ENCODE measurements at regions not wholly inside any gene's neighbourhood (a gene's known extent, or its start where the extent isn't known, plus 50 kb on each side); places are given as distances from the start of the nearest gene placed in this dataset.

GRCh38 chr4:63620271-63620670 is 789.0 kb downstream of the TECRL start:
- no peaks in the 10 kb centered on the region for H3K27me3 ChIP-seq (ENCODE audit: insufficient read depth, low read length)
- no peak overlapping the region for H2AK5ac ChIP-seq (ENCODE audit: insufficient read length, low read length)
- no peaks in the 10 kb centered on the region for H3K9me3 Mint-ChIP-seq
- no peak overlapping the region for H2BK5ac ChIP-seq (ENCODE audit: insufficient read length, low read length)
- no peaks in the 10 kb centered on the region for H3K36me3 Mint-ChIP-seq (ENCODE audit: insufficient read depth in 1 of 3, low read depth in 3 of 3)
- H3K4me1 Mint-ChIP-seq: no peaks in the 10 kb centered on the region
- H3K18ac ChIP-seq (ENCODE audit: insufficient read length, low read depth, low read length): no peak overlapping the region
- no peak overlapping the region for H3K4me2 ChIP-seq (ENCODE audit: insufficient read depth, insufficient read length, low read length)
- DNase-seq: no peak
- H3K4me3 Mint-ChIP-seq: no peak overlapping the region
- no peak overlapping the region for H3T11ph ChIP-seq (ENCODE audit: low read length)
- no peak overlapping the region for H3K27ac ChIP-seq (ENCODE audit: insufficient read length, low read depth, low read length)
- H3K23ac ChIP-seq (ENCODE audit: insufficient read length, low read depth, low read length): no peak overlapping the region
- H2BK15ac ChIP-seq (ENCODE audit: low read depth, low read length): no peak overlapping the region
- no peak overlapping the region for H3K4ac ChIP-seq (ENCODE audit: low read depth, low read length)
- no peak overlapping the region for H4K91ac ChIP-seq (ENCODE audit: insufficient read length, low read depth, low read length)
- H2AFZ ChIP-seq (ENCODE audit: low read length): no peak overlapping the region
- no peaks in the 10 kb centered on the region for H3K9me3 ChIP-seq (ENCODE audit: control insufficient read depth, low read depth, low read length)
- H3K27me3 Mint-ChIP-seq (ENCODE audit: low read depth): no peaks in the 10 kb centered on the region
- H3K4me1 ChIP-seq (ENCODE audit: insufficient read depth, low read length): no peaks in the 10 kb centered on the region
- H3K79me1 ChIP-seq (ENCODE audit: insufficient read depth, low read depth, low read length, poor library complexity, severe bottlenecking): no peaks in the 10 kb centered on the region
- TF ChIP-seq CTCF (conservative IDR thresholded peaks at IDR 0.05): no peak
- no peak overlapping the region for H3K14ac ChIP-seq (ENCODE audit: insufficient read depth, low read length)
- H3K56ac ChIP-seq (ENCODE audit: insufficient read length, low read depth, low read length): no peak overlapping the region
- H2BK120ac ChIP-seq (ENCODE audit: low read depth, low read length, poor library complexity, severe bottlenecking): no peak overlapping the region
- H3K23me2 ChIP-seq (ENCODE audit: insufficient read length, low read depth, low read length, poor library complexity, severe bottlenecking): no peaks in the 10 kb centered on the region
- no peak overlapping the region for H2BK20ac ChIP-seq (ENCODE audit: low read depth, low read length, poor library complexity, severe bottlenecking)
- no peak overlapping the region; a peak in 1 of 7 replicates for H3K27ac Mint-ChIP-seq
- no peaks in the 10 kb centered on the region for H4K20me1 ChIP-seq (ENCODE audit: control insufficient read depth, insufficient read depth, insufficient read length)
- no peak overlapping the region for H3K9ac ChIP-seq (ENCODE audit: extremely low read depth, insufficient read length, low read length)
- no peak overlapping the region for H4K8ac ChIP-seq (replicated peaks; ENCODE audit: insufficient read length, low read depth, low read length)
- H2BK12ac ChIP-seq (ENCODE audit: insufficient read length, low read depth, low read length): no peak overlapping the region
- no peak overlapping the region for H4K5ac ChIP-seq (ENCODE audit: insufficient read length, low read depth, low read length)
- H3K79me2 ChIP-seq (ENCODE audit: insufficient read depth, low read length): no peaks in the 10 kb centered on the region
- WGBS (ENCODE audit: extremely low coverage, insufficient read length, low lambda C conversion rate): no CpG with 5 or more reads among the region's 2 CpGs

All from H9 (cell line).